HG03342 (cell line): ENCODE measurements at regions not wholly inside any gene's neighbourhood (a gene's known extent, or its start where the extent isn't known, plus 50 kb on each side); places are given as distances from the start of the nearest gene placed in this dataset.
"Not testable (repeated sequence)": the region's sequence is repeated elsewhere in the genome, so short reads cannot be mapped to it uniquely, and the experiment has no call there.

Experiments
- ATAC-seq: cut with Tn5 transposase; IDR thresholded peaks from one replicate; pipeline ENCODE4 v1.9.1; 2021; ENCODE audit warnings: mild to moderate bottlenecking, moderate library complexity; ENCODE audit not compliant: unreplicated experiment

GRCh38 chr2:90289291-90289980 lies 1598.0 kb downstream of the RPIA start:
- ATAC-seq, result not testable (repeated sequence)

GRCh38 chr2:90290701-90291100 lies 1599.2 kb downstream of the RPIA start:
- not testable (repeated sequence) for ATAC-seq

GRCh38 chr2:90291168-90291883 lies 1599.9 kb downstream of the RPIA start:
- ATAC-seq, result not testable (repeated sequence)

GRCh38 chr2:90291934-90292333 lies 1600.5 kb downstream of the RPIA start:
- ATAC-seq, result not testable (repeated sequence)

- not testable (repeated sequence) for ATAC-seq
These were observed 1601.0 kb downstream of the RPIA start for GRCh38 chr2:90292451-90292850.

- ATAC-seq, result not testable (repeated sequence)
These were observed 1601.8 kb downstream of the RPIA start for GRCh38 chr2:90293224-90293623.

- ATAC-seq, result not testable (repeated sequence)
These were observed 1602.3 kb downstream of the RPIA start for GRCh38 chr2:90293806-90294205.

GRCh38 chr2:90295036-90295750 lies 1603.7 kb downstream of the RPIA start:
- ATAC-seq, result not testable (repeated sequence)

GRCh38 chr2:90296484-90296777 lies 1605.0 kb downstream of the RPIA start:
- ATAC-seq, result not testable (repeated sequence)

GRCh38 chr2:90297701-90298100 lies 1606.2 kb downstream of the RPIA start:
- not testable (repeated sequence) for ATAC-seq

GRCh38 chr2:90298126-90298755 lies 1606.8 kb downstream of the RPIA start:
- not testable (repeated sequence) for ATAC-seq

- not testable (repeated sequence) for ATAC-seq
These were observed 1607.5 kb downstream of the RPIA start for GRCh38 chr2:90298983-90299382.

- ATAC-seq, result not testable (repeated sequence)
These were observed 1631.5 kb downstream of the RPIA start for GRCh38 chr2:90322982-90323381.

GRCh38 chr2:90323612-90324558 lies 1632.4 kb downstream of the RPIA start:
- not testable (repeated sequence) for ATAC-seq

- not testable (repeated sequence) for ATAC-seq
These were observed 1633.2 kb downstream of the RPIA start for GRCh38 chr2:90324672-90325071.

GRCh38 chr2:90325796-90326353 lies 1634.4 kb downstream of the RPIA start:
- not testable (repeated sequence) for ATAC-seq

- not testable (repeated sequence) for ATAC-seq
These were observed 1664.1 kb downstream of the RPIA start for GRCh38 chr2:90355546-90355945.

GRCh38 chr2:90359344-90359743 lies 1667.9 kb downstream of the RPIA start:
- not testable (repeated sequence) for ATAC-seq

GRCh38 chr2:90359887-90360730 lies 1668.6 kb downstream of the RPIA start:
- not testable (repeated sequence) for ATAC-seq
